ENCODE measurements at regions not wholly inside any gene's neighbourhood (a gene's known extent, or its start where the extent isn't known, plus 50 kb on each side); places are given as distances from the start of the nearest gene placed in this dataset.

GRCh38 chr7:118573085-118573484 is 348.6 kb downstream of the ANKRD7 start:
- TF ChIP-seq EZH2 (IDR thresholded peaks at IDR 0.05; ENCODE audit: low read length): no peak
- no peaks in the 10 kb centered on the region for H4K20me1 ChIP-seq (ENCODE audit: control insufficient read depth, extremely low read depth, insufficient read depth, low read length)
- no peaks in the 10 kb centered on the region for H3K4me1 ChIP-seq (ENCODE audit: control insufficient read depth, extremely low read depth, insufficient read depth, low read length)
- H3K79me2 ChIP-seq (ENCODE audit: control insufficient read depth, insufficient read depth, low read length): no peaks in the 10 kb centered on the region
- no peak overlapping the region for H2AFZ ChIP-seq (ENCODE audit: control insufficient read depth, low read length)
- H3K36me3 ChIP-seq (ENCODE audit: control insufficient read depth in 2 of 2, extremely low read depth in 1 of 2, insufficient read depth in 2 of 2, low read length in 2 of 2): no peaks in the 10 kb centered on the region
- no peak overlapping the region for H3K27ac ChIP-seq (ENCODE audit: control insufficient read depth, insufficient read depth, low read length)
- H3K9me3 ChIP-seq (ENCODE audit: control insufficient read depth, low read depth, low read length): no peaks in the 10 kb centered on the region
- no peaks in the 10 kb centered on the region for H3K9me1 ChIP-seq (ENCODE audit: control insufficient read depth, extremely low read depth, insufficient read depth, low read length)
- FAIRE-seq: no peak
- dilution Hi-C loops (cut with MboI; ENCODE audit: extremely low pct_ligation_motif_present, low sequenced_read_pairs): no loop called here
- no peak overlapping the region for H3K9ac ChIP-seq (ENCODE audit: control insufficient read depth, extremely low read depth, insufficient read depth, low read length)
- H3K4me3 ChIP-seq (ENCODE audit: control insufficient read depth in 2 of 3, extremely low read depth in 1 of 3, insufficient read depth in 2 of 3, low read depth in 1 of 3, low read length in 3 of 3): no peak overlapping the region
- no peak overlapping the region for H3K4me2 ChIP-seq (ENCODE audit: control insufficient read depth, extremely low read depth, insufficient read depth, low read depth, low read length)
- H3K27me3 ChIP-seq (ENCODE audit: control insufficient read depth, extremely low read depth, insufficient read depth, low read length): no peaks in the 10 kb centered on the region
- DNase-seq (ENCODE audit: low read depth, low spot score): no peak

- Histone ChIP-seq H3K9me1 (ENCODE audit: control insufficient read depth, extremely low read depth, insufficient read depth, low read length) (no peaks in the 10 kb centered on the region), H3K27me3 (ENCODE audit: control insufficient read depth, extremely low read depth, insufficient read depth, low read length) (no peaks in the 10 kb centered on the region), H3K9ac (ENCODE audit: control insufficient read depth, extremely low read depth, insufficient read depth, low read length) (no peak overlapping the region), H3K4me2 (ENCODE audit: control insufficient read depth, extremely low read depth, insufficient read depth, low read depth, low read length) (no peak overlapping the region), H3K4me3 (ENCODE audit: control insufficient read depth in 2 of 3, extremely low read depth in 1 of 3, insufficient read depth in 2 of 3, low read depth in 1 of 3, low read length in 3 of 3) (no peak overlapping the region), H3K27ac (ENCODE audit: control insufficient read depth, insufficient read depth, low read length) (no peak overlapping the region), H4K20me1 (ENCODE audit: control insufficient read depth, extremely low read depth, insufficient read depth, low read length) (no peaks in the 10 kb centered on the region), H3K79me2 (ENCODE audit: control insufficient read depth, insufficient read depth, low read length) (no peaks in the 10 kb centered on the region), H3K9me3 (ENCODE audit: control insufficient read depth, low read depth, low read length) (no peaks in the 10 kb centered on the region), H2AFZ (ENCODE audit: control insufficient read depth, low read length) (no peak overlapping the region), H3K36me3 (ENCODE audit: control insufficient read depth in 2 of 2, extremely low read depth in 1 of 2, insufficient read depth in 2 of 2, low read length in 2 of 2) (no peaks in the 10 kb centered on the region), H3K4me1 (ENCODE audit: control insufficient read depth, extremely low read depth, insufficient read depth, low read length) (no peaks in the 10 kb centered on the region)
- TF ChIP-seq CTCF (optimal IDR thresholded peaks at IDR 0.05 in 1 of 3, IDR thresholded peaks at IDR 0.05 in 1 of 3, conservative IDR thresholded peaks at IDR 0.05 in 1 of 3; ENCODE audit: extremely low read depth in 1 of 3, insufficient read depth in 2 of 3, low read length in 3 of 3) (no peak), EZH2 (IDR thresholded peaks at IDR 0.05; ENCODE audit: low read length) (no peak)
- DNase-seq (ENCODE audit: low read depth, low spot score) (no peak), FAIRE-seq (no peak)
- dilution Hi-C loops (cut with MboI; ENCODE audit: extremely low pct_ligation_motif_present, low sequenced_read_pairs): no loop called here
Observed at GRCh38 chr7:118575393-118575948, 351.0 kb downstream of the ANKRD7 start.

- Histone ChIP-seq H3K9ac (ENCODE audit: control insufficient read depth, extremely low read depth, insufficient read depth, low read length) (no peak overlapping the region), H3K4me1 (ENCODE audit: control insufficient read depth, extremely low read depth, insufficient read depth, low read length) (no peaks in the 10 kb centered on the region), H4K20me1 (ENCODE audit: control insufficient read depth, extremely low read depth, insufficient read depth, low read length) (no peaks in the 10 kb centered on the region), H2AFZ (ENCODE audit: control insufficient read depth, low read length) (no peak overlapping the region), H3K9me1 (ENCODE audit: control insufficient read depth, extremely low read depth, insufficient read depth, low read length) (no peaks in the 10 kb centered on the region), H3K4me3 (ENCODE audit: control insufficient read depth in 2 of 3, extremely low read depth in 1 of 3, insufficient read depth in 2 of 3, low read depth in 1 of 3, low read length in 3 of 3) (no peak overlapping the region), H3K4me2 (ENCODE audit: control insufficient read depth, extremely low read depth, insufficient read depth, low read depth, low read length) (no peak overlapping the region), H3K79me2 (ENCODE audit: control insufficient read depth, insufficient read depth, low read length) (no peaks in the 10 kb centered on the region), H3K27ac (ENCODE audit: control insufficient read depth, insufficient read depth, low read length) (no peak overlapping the region), H3K27me3 (ENCODE audit: control insufficient read depth, extremely low read depth, insufficient read depth, low read length) (no peaks in the 10 kb centered on the region), H3K36me3 (ENCODE audit: control insufficient read depth in 2 of 2, extremely low read depth in 1 of 2, insufficient read depth in 2 of 2, low read length in 2 of 2) (no peaks in the 10 kb centered on the region), H3K9me3 (ENCODE audit: control insufficient read depth, low read depth, low read length) (no peaks in the 10 kb centered on the region)
- TF ChIP-seq CTCF (optimal IDR thresholded peaks at IDR 0.05 in 1 of 3, IDR thresholded peaks at IDR 0.05 in 1 of 3, conservative IDR thresholded peaks at IDR 0.05 in 1 of 3; ENCODE audit: extremely low read depth in 1 of 3, insufficient read depth in 2 of 3, low read length in 3 of 3): no peak
- TF ChIP-seq EZH2 (IDR thresholded peaks at IDR 0.05; ENCODE audit: low read length): no peak
- dilution Hi-C loops (cut with MboI; ENCODE audit: extremely low pct_ligation_motif_present, low sequenced_read_pairs): no loop called here
- DNase-seq (ENCODE audit: low read depth, low spot score): no peak
- no peak for FAIRE-seq
Observed at GRCh38 chr7:118580743-118581382, 356.4 kb downstream of the ANKRD7 start.

All from keratinocyte (primary cell).